ENCODE measurements at regions not wholly inside any gene's neighbourhood (a gene's known extent, or its start where the extent isn't known, plus 50 kb on each side); places are given as distances from the start of the nearest gene placed in this dataset.

- DNase-seq (ENCODE audit: low read depth) = no peak
Measured at GRCh38 chr22:49553518-49554295, 274.0 kb downstream of the BRD1 start.

GRCh38 chr22:49553076-49553475, 274.6 kb downstream of the BRD1 start:
- no peak for DNase-seq (ENCODE audit: low read depth)
- no peak overlapping the region for H3K4me3 ChIP-seq (ENCODE audit: control insufficient read depth, low read depth, low read length)
- TF ChIP-seq, protein P1, sequence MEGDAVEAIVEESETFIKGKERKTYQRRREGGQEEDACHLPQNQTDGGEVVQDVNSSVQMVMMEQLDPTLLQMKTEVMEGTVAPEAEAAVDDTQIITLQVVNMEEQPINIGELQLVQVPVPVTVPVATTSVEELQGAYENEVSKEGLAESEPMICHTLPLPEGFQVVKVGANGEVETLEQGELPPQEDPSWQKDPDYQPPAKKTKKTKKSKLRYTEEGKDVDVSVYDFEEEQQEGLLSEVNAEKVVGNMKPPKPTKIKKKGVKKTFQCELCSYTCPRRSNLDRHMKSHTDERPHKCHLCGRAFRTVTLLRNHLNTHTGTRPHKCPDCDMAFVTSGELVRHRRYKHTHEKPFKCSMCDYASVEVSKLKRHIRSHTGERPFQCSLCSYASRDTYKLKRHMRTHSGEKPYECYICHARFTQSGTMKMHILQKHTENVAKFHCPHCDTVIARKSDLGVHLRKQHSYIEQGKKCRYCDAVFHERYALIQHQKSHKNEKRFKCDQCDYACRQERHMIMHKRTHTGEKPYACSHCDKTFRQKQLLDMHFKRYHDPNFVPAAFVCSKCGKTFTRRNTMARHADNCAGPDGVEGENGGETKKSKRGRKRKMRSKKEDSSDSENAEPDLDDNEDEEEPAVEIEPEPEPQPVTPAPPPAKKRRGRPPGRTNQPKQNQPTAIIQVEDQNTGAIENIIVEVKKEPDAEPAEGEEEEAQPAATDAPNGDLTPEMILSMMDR (IDR thresholded peaks at IDR 0.05; ENCODE audit: control insufficient read depth, insufficient read depth, low read depth, low read length, missing control alignments) = no peak

More at GRCh38 chr22:49553518-49554295, 274.0 kb downstream of the BRD1 start:
- TF ChIP-seq, protein P1 (IDR thresholded peaks at IDR 0.05; ENCODE audit: control insufficient read depth, insufficient read depth, low read depth, low read length, missing control alignments) = no peak
- H3K4me3 ChIP-seq (ENCODE audit: control insufficient read depth, low read depth, low read length) = no peak overlapping the region

- H3K4me3 ChIP-seq (ENCODE audit: control insufficient read depth, low read depth, low read length) = no peak overlapping the region
- TF ChIP-seq, protein P1 (IDR thresholded peaks at IDR 0.05; ENCODE audit: control insufficient read depth, insufficient read depth, low read depth, low read length, missing control alignments) = no peak
- DNase-seq (ENCODE audit: low read depth) = no peak
Measured at GRCh38 chr22:49551897-49552614, 275.6 kb downstream of the BRD1 start.

- TF ChIP-seq, protein P1 (IDR thresholded peaks at IDR 0.05; ENCODE audit: control insufficient read depth, insufficient read depth, low read depth, low read length, missing control alignments) = no peak
- no peak for DNase-seq (ENCODE audit: low read depth)
- H3K4me3 ChIP-seq (ENCODE audit: control insufficient read depth, low read depth, low read length) = no peak overlapping the region
Measured at GRCh38 chr22:49551446-49551845, 276.2 kb downstream of the BRD1 start.

DNA sequence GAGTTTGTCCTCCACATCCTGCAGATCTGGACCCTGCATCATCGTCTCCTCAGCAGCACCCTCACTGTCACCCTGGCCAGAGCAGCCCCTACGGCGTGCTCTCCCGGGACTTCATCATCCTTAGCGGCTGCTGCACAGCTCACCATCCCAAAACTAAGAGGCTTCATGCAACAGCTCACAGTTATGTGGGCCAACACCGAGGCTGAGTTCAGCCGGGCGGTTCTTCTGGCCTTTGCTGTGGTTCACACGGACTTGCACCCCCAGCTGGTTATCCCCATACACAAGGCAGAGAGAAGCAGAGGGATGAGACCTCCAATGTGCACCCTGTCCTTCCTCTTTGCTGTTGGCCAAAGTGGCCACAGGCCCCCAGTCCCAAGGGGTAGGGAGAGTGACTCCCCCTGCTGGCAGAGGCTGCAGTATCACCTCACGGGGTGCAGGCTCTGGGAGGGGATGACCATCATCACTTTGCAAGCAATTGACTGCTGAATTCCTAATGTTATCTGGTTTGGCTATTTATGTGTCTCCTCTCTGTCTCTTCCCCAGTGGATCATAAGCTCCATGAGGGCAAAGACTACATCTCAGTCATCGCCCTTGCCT, 276.8 kb downstream of the BRD1 start:
- DNase-seq (ENCODE audit: low read depth) = no peak
- no peak overlapping the region for H3K4me3 ChIP-seq (ENCODE audit: control insufficient read depth, low read depth, low read length)
- TF ChIP-seq, protein P1 (IDR thresholded peaks at IDR 0.05; ENCODE audit: control insufficient read depth, insufficient read depth, low read depth, low read length, missing control alignments) = no peak

GRCh38 chr22:49550141-49550430, 277.6 kb downstream of the BRD1 start:
- TF ChIP-seq, protein P1 (IDR thresholded peaks at IDR 0.05; ENCODE audit: control insufficient read depth, insufficient read depth, low read depth, low read length, missing control alignments) = no peak
- DNase-seq (ENCODE audit: low read depth) = no peak
- no peak overlapping the region for H3K4me3 ChIP-seq (ENCODE audit: control insufficient read depth, low read depth, low read length)

Measured in AG09309 (cell line).